Lower leg skin (tissue), 3 donors: ENCODE measurements at regions not wholly inside any gene's neighbourhood (a gene's known extent, or its start where the extent isn't known, plus 50 kb on each side); places are given as distances from the start of the nearest gene placed in this dataset.

ENCODE experiments used
- POLR2A ChIP-seq, 2 donors: fragments of 450-650 bp; IDR thresholded peaks; one replicate each; pipeline ENCODE4 v1.6.1; 2016 to 2017; ENCODE audit warnings: antibody characterized with exemption in 2 of 2, mild to moderate bottlenecking in 1 of 2, moderate library complexity in 1 of 2
- TF ChIP-seq, protein P1 (sequence below), 3 donors: fragments of 450-650 bp; IDR thresholded peaks; one replicate each; pipeline ENCODE4 v1.5.1; 2016; ENCODE audit warnings: antibody characterized with exemption in 3 of 3, mild to moderate bottlenecking in 3 of 3, moderate library complexity in 2 of 3

DNA sequence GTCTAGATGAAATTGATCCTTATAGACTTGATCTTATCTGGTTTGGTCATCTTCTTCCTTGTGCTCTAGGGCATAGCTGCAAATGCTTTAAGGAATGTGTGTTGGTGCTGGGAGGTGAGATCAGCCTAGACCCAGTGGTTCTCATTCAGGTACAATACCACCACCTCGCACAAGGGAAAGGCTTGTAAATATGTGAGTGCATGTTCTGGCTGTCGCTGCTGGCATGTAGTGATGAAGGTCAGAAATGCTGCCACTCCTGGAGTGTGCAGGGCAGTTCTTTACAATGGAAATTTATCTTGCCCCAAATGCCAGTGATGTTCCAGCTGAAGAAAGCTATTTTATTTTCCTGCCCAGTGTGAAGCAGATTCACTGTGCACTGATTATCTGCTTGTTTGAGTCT lies 900.9 kb downstream of the QKI start:
- TF ChIP-seq POLR2A (IDR thresholded peaks at IDR 0.05), result no peak
- TF ChIP-seq, protein P1, sequence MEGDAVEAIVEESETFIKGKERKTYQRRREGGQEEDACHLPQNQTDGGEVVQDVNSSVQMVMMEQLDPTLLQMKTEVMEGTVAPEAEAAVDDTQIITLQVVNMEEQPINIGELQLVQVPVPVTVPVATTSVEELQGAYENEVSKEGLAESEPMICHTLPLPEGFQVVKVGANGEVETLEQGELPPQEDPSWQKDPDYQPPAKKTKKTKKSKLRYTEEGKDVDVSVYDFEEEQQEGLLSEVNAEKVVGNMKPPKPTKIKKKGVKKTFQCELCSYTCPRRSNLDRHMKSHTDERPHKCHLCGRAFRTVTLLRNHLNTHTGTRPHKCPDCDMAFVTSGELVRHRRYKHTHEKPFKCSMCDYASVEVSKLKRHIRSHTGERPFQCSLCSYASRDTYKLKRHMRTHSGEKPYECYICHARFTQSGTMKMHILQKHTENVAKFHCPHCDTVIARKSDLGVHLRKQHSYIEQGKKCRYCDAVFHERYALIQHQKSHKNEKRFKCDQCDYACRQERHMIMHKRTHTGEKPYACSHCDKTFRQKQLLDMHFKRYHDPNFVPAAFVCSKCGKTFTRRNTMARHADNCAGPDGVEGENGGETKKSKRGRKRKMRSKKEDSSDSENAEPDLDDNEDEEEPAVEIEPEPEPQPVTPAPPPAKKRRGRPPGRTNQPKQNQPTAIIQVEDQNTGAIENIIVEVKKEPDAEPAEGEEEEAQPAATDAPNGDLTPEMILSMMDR (IDR thresholded peaks at IDR 0.05), result no peak
